Activated T-cell treated with anti-CD3 and anti-CD28 coated beads for 4 hours (primary cell): ENCODE measurements at regions not wholly inside any gene's neighbourhood (a gene's known extent, or its start where the extent isn't known, plus 50 kb on each side); places are given as distances from the start of the nearest gene placed in this dataset.
"Not testable (repeated sequence)": the region's sequence is repeated elsewhere in the genome, so short reads cannot be mapped to it uniquely, and the experiment has no call there.

Experiments
- DNase-seq: peaks from one replicate; pipeline ENCODE4 v3.0.0-alpha.2; 2020

DNA sequence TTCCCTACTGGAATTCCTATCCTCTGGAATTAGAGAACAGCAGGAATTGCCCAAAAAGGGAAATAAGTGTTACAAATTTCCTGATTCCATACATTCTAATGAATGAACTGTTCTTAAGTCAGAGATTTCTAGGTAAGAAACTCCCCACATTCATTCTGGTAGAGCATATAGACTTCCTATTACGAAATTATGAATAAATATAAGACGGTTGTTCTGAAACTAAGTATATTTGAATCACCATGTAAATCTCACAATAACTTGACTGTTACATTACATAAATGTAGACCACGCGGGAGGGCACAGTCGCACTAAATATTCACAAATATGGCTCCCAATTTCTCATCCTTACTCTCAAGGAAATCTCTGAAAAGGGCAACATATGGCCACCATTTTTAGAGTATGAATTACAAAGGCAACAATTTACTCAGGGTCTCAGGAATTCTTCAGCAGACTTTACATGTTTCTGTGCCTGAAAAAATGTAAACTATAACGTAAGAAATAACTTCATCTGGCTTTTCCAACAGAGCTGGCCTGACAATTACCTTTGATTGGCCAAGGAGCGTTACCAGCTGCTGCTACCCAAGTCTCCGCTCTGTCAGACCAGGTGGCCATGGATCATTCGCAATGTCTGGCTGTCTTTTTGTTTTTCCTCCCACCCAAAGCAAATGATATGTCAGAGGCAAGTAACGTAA is 115.8 kb downstream of the MPP7 start:
- no peak for DNase-seq

DNA sequence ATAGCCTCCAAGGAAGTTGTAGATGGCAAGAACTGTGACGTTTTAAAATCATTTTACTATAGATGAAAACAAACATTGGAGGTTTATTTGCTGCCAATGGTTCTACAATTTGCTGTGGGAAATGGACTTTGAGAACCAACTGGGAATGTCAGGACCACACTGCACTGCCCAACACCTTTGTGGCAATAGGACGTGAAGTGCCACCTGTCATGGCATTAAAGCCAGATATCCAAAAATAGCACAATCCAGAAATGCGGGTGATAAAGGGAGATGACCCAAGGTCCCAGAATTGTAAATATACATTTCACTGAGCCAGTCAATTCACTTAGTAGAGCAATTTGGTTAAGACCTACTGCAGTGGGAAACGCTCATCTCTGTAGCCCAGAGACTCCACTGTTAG is 116.4 kb downstream of the MPP7 start:
- no peak for DNase-seq

DNA sequence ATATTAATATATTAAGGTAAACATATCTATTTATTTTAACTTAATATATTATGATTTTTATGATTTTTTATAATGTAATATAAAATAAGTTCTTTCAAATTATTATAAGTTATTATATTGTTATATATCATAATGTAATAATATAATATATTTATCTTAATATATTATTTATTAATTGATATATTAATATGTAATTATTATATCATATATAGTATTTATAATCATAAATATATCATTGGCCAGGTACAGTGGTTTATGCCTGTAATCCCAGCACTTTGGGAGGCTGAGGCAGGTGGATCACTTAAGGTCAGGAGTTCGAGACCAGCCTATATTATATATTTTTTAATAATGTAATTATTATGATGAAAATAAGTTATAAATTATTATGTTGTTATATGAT is 118.1 kb downstream of the MPP7 start:
- DNase-seq, result no peak

DNA sequence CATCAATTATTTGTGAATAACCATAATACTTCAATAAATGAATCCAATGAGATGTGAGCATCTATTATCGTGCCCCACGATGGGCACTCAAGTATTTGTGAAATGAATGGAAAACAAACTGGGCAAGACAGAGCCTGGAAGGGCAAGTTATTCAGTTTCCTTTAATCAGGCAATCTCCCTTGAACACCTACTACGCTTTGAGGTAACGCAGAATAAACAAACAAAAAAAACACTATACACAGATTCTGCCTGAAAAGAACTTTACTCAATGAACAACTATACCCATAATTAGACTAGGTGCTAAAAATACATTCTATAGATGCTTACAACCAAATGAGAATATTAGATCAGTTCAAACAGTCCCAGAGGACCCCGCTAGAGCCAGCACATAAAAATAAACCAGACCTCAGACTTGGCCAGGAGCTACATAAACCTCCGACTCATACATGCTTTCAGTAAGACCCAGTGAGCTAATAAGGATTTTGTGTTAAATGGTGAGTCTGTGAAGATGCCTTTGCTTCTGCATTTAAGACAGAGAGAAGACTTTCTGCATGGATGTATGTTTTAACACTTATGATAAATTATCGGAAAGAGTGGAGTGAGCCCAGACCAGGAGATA is 121.3 kb downstream of the MPP7 start:
- DNase-seq, result no peak

DNA sequence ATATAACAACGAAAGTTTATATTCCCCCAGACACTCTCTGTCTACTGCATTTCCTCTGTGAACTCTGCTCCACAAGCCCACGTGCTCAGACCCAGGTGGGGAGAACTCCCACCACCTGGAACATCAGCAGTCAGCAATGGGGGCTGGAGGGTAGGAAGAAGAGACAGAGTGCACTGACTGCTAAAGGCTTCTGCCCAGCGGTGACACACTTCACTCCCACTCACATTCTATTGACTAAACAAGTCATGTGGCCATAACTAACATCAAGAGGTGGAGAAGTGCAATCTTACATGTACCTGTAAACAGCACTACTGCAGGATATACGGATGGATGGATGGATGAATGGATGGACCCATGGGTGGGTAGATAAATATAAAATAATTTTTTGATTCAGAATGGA is 122.2 kb downstream of the MPP7 start:
- DNase-seq, result peak; percentile 2

DNA sequence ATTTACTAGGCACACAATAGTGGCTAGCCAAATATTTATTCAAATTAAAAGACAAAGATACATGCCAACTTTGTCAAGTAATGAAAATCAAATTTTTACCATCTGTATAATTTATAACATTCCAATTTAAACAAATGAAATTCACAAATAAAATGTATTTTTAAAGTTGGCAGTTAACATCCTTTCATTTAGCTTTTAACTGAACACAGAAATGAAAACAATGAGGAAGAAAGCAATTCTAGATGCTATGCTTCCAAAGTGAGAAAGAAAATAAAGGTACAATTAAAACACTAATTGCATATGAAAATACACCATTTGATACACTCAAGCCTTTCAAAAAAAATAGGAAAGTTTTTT is 123.1 kb downstream of the MPP7 start:
- no peak for DNase-seq

DNA sequence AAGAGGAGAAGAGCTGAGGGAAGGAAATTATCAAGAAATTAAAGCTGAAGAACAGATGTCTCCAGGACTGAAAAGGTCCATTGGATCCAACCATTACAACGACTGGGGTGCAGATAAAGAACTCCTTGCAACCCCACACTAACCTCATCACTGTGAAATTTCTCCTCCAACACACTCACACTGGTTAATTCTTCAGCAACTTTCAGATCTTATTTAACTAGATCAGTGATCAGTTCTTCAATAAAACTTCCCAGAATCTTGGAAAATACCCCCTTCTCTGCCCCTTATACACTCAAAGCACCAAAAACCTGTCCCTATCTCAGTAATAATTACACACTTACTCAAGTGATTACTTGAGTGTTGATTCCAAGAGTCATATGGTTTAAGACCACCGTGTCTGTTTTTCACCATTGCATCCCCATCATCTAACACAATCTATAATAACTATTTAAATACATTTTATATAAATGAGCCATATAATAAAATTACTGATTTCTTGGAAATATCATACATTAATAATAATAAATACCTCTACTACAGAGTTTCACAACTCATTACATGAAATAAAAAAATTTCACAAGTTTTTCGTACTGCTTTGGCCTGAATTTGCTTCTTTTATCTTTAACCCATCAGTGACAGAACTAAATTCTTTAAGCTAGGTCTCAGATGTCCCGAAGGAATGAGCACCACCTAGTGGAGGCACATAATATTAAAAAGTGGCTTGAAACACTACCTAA is 123.7 kb downstream of the MPP7 start:
- peak; percentile 17 for DNase-seq

DNA sequence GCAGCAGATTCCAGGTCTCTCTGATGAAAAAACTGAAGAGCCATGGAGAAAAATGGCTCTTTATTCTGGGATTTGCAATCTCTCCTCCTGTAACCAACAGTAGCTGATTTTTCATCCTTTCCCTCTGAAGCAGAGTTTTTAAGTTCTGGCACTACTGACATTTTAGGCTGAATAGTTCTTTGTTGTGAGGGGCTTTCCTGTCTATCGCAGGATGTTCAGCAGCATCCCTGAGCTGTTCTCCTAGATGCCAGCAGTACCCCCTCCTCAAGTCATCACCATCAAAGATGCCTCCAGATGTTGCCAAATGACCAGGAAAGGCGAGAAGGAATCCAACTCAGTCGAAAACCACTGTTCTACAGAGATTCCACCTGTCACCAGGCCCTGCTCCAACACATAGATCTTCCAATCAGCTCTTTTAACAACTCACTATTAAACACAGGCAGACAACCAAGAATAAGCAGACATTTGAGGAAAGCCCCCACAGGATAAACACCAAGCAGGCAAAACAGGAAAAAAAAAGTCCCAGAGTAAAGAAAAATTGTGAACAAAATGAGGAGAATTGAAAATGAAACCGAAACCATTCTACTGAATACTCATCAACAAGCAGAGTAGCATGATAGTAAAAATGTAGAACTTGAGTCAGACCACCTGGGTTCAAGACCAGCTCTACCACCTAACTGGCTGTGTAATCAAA is 124.8 kb downstream of the MPP7 start:
- no peak for DNase-seq

DNA sequence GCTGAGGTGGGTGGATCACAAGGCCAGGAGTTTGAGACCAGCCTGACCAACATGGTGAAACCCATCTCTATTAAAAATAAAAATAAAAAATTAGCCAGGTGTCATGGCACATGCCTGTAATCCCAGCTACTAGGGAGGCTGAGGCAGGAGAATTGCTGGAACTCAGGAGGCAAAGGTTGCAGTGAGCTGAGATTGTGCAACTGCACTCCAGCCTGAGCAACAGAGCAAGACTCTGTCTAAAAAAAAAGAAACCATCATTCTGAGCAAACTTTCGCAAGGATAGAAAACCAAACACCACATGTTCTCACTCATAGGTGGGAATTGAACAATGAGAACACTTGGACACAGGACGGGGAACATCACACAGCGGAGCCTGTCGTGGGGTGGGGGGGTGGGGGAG is 126.4 kb downstream of the MPP7 start:
- not testable (repeated sequence) for DNase-seq

DNA sequence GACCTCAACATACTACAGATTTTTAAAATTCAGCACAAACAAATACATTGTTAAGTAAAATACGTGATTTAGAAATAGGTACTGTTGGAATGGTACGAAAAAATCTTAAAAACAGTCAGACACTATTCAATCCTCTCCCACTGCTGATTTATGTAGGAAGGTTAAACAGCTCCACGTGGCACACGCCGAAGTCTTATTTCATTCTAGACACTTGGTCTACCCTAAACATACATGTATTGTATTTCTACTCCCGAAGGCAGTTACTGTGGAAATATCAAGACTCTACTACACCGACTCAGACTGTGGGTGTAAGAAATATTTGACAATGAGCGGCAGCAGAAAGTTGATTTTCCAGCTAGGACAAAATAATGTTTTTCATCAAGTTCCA is 130.6 kb downstream of the MPP7 start:
- no peak for DNase-seq

DNA sequence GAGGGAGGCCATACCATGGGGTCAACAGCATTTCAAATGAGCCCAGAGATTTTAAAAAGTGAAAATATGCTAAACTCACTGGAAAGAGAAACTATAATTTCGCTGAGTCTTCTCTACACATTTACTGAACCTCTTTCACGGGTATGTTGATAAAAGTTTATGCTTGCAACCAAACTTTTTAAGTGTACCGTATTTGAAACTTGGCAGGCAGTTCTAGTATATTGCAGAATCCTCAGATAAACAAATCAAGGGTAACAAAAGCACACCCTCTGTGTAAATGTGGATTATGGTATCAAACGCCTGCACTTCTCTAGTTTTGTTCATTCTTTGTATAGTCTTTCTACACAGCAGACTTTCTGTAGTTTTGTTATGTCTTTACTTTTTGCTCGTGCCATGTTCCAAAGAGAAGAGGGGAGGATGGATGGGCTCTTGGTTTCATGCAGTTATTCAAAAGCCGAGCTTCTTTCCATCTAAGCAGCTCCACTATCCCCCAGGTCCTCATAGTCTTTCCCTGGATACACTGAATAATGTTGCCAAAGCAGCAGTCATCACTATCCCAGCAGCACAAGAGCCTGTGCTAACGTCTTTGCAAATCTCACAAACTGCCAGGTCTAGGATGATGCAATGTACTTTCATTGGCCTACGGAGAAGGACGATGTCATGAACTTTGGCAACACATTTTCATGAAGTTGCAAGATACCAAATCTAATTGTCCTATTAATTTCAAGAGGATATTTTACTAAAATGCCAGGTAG is 131.2 kb downstream of the MPP7 start:
- DNase-seq, result no peak

DNA sequence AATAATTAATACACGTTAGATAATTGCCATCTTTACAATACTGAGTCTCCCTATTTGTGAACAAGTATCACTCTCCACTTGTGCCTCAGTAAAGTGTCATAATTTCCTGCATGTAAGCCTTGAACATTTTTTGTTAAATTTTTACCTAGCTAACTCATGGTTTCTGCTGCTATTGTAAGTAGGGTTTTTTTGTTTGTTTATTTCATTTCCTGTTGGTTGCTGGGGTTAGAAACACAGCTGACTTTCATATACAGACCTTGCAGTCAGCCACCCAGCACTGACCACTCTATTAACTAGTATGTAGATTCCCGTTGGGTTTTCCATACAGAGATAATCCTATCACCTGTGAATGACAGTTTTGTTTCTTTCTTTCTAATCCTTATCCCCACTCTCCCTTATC is 133.3 kb downstream of the MPP7 start:
- no peak for DNase-seq

DNA sequence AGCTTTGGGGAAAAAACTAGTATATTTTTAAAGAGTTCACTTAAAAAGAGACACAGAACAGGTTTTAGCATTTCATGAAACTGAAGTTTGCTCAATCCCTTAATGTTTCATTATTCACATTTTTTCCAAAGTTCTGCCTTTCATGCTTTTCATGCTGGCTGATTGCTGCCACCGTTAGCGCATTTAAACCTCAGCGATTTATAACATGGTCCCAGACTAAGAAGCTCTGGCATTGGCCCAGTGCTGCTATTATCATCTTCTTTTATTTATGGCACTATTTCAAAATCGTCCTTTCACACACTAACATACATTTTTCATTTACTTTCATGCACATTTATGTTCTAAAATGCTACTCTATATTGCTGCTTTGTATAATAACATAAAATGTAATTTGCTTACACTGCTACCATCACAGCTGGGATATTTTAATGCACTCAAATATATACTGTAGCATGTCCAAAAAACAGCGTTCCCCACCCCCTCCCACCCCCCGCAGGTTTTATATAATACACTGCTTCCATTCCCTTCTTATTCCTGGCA is 141.9 kb downstream of the MPP7 start:
- no peak for DNase-seq

DNA sequence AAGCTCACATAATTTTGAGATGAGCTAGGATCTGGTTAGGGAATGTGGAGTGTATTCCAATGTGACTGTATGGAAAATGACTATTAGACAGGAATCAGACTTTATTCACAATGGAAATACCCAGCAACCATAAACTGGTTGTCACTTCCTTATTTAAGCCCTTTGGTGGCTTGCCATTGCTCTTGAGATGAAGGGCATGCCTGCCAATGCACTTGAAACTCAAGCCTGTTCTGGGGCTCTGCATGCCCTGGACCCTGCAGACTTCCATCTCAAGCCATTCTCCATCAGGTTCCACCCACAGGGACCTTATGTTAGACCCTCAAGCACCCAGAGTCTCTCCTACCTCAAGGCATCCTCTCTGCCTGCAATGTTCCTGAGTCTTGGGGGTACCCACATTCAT is 145.5 kb downstream of the MPP7 start:
- no peak for DNase-seq

DNA sequence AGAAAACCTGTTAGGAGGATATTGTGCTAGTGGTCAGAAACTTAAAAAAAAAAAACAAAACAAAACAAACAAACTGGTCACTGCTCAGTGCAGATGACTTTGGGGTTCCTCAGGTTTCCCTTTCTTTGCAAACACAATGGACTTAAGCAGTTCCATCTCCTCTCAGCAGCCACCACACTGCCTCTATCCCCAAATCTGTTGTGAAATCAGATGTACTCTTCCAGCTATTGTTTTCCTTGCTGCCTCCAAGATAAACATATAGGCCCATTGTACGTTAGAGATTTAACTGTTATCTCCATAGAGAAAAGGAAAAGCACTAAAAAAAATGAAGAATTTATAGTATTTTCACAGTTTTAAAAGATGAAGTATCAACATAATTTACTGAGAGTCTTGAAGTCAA is 147.1 kb downstream of the MPP7 start:
- no peak for DNase-seq

DNA sequence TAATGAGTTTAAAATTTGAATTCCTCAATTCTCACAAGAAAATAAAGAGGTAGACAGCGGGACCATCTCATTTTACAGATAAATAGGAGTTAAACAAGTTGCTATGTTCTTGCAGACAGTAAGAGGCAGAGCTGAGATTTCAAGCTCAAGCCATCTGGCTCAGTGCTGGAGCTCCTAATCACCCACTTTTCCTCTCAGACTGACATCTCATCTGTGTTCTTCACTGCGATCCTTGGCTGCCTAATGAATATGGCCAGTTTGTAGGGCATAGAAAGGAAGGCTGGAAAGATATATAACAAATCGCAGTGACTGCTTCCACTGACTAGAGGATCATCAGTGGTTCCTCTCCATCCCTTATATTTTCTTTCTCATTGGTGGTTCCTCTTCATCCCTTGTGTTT is 151.2 kb downstream of the MPP7 start:
- DNase-seq, result no peak

DNA sequence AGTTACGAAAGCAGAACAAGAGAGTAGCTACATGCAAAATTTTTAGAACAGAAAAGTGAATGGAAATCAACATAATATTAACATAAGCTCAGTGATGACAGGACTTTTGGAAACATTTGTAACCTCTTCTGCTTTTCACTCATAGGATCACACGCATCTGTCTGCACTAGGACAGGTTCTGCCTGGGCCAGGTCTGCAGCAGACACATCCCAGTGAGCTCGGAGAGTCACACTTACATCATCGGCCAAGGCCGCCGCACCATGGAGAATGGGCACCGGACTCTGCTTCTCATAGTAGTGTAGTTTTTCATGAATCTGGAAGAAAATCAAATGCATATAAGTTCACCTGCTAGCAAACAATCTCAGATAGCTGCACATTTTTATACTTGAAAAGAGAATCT is 150.9 kb upstream of the ODAD2 start:
- no peak for DNase-seq

DNA sequence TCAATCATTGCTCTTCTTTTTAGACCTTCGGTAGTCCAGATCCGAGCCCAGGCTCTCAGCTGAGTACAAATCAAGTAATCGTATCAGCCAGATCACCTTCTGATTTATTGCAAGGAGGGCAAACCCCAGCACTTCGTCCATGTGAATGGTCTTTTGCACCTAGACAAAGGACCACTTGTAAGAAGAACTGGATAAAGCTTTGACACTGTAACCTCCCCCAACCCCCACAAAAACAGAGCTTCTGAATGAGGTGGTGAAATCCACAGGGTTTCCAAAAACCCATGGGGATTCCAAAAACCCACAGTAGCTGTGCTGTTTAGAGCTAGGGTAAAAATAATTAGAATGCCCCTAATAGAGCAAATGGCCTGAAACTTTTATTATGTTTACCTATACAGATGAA is 148.8 kb upstream of the ODAD2 start:
- DNase-seq, result no peak

DNA sequence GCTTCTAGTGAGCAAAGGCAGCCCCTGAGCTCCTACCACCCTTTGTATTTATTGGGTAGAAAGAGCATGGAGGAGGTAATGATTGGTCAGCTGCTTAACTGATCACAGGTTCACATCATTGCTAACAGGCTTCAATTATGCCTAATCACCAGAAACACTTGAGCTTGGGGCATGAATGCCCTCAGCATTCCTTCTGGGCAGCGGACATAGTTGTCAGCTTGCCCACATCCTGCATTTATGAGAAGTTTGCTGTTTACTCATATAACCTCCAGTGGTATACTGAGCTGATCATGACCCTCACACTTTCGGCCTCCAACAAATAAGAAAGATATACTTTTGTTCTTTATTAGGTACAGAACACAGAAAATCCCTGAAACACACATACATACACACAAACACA is 140.3 kb upstream of the ODAD2 start:
- no peak for DNase-seq

DNA sequence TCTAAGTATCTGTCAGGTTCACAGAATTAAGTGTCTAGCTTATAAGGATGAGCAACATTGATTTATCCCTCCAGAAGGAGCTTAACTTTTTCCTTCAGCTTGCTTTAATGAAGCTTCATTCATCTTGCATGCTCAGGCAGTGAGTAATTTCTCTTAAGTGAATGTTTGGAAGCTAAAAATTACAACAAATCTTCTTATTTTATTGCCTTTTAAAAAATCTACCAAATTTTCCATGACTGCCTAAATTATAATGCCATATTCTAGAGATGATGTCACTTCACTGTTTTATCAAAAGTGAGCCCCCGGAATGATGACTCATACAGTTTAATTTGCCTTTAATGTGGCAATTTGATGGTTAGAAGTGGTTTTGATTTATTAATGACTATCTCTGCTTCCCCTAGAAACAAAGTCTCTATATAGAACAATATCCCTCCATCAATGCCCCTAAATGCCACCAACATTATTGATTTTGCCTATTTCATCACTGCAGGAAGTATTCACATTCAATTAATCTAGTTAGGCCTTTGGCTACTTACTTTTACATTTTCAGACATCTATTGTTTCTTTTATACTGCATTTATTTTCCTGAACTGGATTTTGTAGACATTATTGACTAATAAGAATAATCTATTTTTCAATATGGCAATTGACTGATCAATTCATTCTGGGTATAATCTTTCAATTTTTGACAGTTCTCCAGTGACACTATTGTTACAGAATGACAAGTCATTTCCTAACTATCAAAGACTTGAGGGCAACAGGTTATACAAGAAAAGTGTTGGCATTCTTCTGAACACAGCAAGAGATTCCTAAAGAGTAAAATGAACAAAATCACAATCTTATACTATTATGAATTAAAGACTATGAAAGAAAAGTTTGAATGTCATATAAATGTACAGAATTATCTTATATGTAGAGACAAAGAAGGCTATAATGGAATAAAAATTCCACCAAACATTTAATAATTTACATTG is 139.3 kb upstream of the ODAD2 start:
- no peak for DNase-seq

DNA sequence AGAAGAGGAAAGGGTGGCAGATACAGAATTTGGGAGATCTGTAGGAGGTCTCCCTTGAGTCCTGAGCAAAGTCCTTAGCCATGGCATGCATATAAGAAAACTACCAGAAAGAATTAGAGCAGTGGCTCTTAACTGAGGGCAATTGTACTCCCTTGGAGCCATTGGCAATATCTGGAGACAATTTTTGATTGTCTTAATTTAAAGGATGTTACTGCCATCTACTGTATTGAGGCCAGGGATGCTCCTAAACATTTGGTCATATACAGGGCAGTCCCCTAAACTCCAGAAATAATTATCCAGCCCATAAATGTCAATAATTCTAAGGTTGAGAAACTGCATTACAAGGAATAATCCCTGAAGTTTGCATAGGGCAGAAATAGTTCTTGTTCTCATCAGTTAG is 136.4 kb upstream of the ODAD2 start:
- DNase-seq, result no peak

DNA sequence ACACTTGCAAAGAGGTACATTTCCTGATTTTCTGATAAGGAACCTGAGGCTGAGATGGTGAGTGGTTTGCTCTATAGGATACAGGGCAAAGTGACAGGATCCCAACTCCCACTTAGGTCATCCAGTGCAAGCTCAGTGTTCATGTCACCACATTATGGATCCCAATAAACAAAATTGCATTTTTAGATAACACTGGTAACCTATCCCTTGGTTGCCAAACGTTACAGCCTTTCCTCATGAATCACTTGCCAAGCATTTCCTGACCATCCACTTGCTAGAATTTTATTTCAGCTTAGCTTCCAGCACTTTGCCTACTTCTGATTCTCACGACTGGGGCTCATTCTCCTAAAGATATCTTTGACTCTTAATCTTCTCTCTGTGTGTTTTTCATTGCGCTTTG is 131.4 kb upstream of the ODAD2 start:
- no peak for DNase-seq
